Heart right ventricle (tissue), 16 donors: ENCODE measurements at regions not wholly inside any gene's neighbourhood (a gene's known extent, or its start where the extent isn't known, plus 50 kb on each side); places are given as distances from the start of the nearest gene placed in this dataset.

Experiments used
- ATAC-seq, 8 donors: fragments of 200-7000 bp; cut with Tn5 transposase; one replicate each; pipeline ENCODE4 v1.9.1; 2020; ENCODE audit warnings: mild to moderate bottlenecking in 8 of 8, moderate library complexity in 8 of 8, moderate number of reproducible peaks in 1 of 8
- DNase-seq, 2 donors: peaks; one replicate each; pipeline ENCODE4 v3.0.0-alpha.2; 2020
- H3K27ac ChIP-seq, 10 donors: fragments of 200-600 bp; sonication (generic) in 2 of 10; one replicate each; pipeline versions ENCODE4 v1.5.0 to v1.8.0; 2020 to 2022; ENCODE audit warnings: mild to moderate bottlenecking in 3 of 10
- H3K27me3 ChIP-seq, 7 donors: fragments of 200-600 bp; one replicate each; pipeline ENCODE4 v1.8.0; 2021 to 2022; ENCODE audit warnings: mild to moderate bottlenecking in 2 of 7
- H3K36me3 ChIP-seq, 9 donors: fragments of 200-600 bp; sonication (generic) in 1 of 9; one replicate each; pipeline versions ENCODE4 v1.5.0 to v1.8.0; 2020 to 2022; ENCODE audit warnings: mild to moderate bottlenecking in 2 of 9
- H3K4me1 ChIP-seq, 9 donors: fragments of 200-600 bp; sonication (generic) in 1 of 9; one replicate each; pipeline versions ENCODE4 v1.5.0 to v1.8.0; 2020 to 2022; ENCODE audit warnings: mild to moderate bottlenecking in 4 of 9
- H3K4me3 ChIP-seq, 10 donors: fragments of 200-600 bp; sonication (generic) in 2 of 10; one replicate each; pipeline versions ENCODE4 v1.5.0 to v1.8.0; 2020 to 2022; ENCODE audit warnings: mild to moderate bottlenecking in 7 of 10, moderate library complexity in 2 of 10
- H3K9me3 ChIP-seq, 11 donors: fragments of 200-600 bp in 10 of 11; sonication (generic) in 2 of 11; one replicate each; pipeline versions ENCODE4 v1.5.0 to v1.8.0; 2013 to 2022; ENCODE audit warnings: mild to moderate bottlenecking in 2 of 11, control low read depth in 1 of 11, moderate library complexity in 1 of 11
- CTCF ChIP-seq, 9 donors: fragments of 200-600 bp; sonication (generic) in 2 of 9; IDR thresholded peaks; one replicate each; pipeline versions ENCODE4 v1.5.0 to v1.8.0; 2021 to 2022; ENCODE audit warnings: antibody characterized with exemption in 9 of 9, mild to moderate bottlenecking in 5 of 9, moderate library complexity in 1 of 9
- WGBS, 2 donors: extraction: QIAGEN DNeasy Blood & Tissue Kit; methylation state at CpG; one replicate each; pipeline ENCODE4 v1.1.7; 2013; ENCODE audit warnings: inconsistent platforms in 1 of 2; 5-methylcytosine and 5-hydroxymethylcytosine counted together
- intact Hi-C, 10 donors: fragments of 100-400 bp; cut with DNase I; formaldehyde crosslinking; loops; one replicate each; pipeline versions ENCODE4 v1.11.1 to v1.14.2; 2022
- donor health status: Arrhythmogenic right ventricular cardiomyopathy.
- donor health status: ischemic (EF 13 %, LVEDD 7.1; RV severe dilation, severe dysfunction).
- donor health status: healthy with polysubstance abuse.
- donor health status: DM: no; HTN: yes; CAD: no.
- donor health status: DM: no; HTN: no; CAD: no.
- donor health status: ischemic (EF 25% LVEDD 6.9; RV normal size, moderate dysfunction).
- donor health status: ischemic (EF 25% LVEDD 5.7; RV mildly dilated, moderate dysfunction).
- donor health status: healthy.
- donor health status: DM: yes; HTN: yes; CAD: no.
- donor health status: Ischemic cardiomyopathy.
- donor health status: ischemic (EF 35%, LVEDD 5.7; RV mildly dilated, moderate dysfunction).
- donor health status: nonischemic (EF 11% LVEDD 7.7; RV severe dilation, severe dysfunction).
- donor health status: DM: yes; HTN: yes; CAD: no.
- donor health status: PGD.
- donor health status: ischemic (EF 29% LVEDD 5.4; RV normal size, mild dysfunction).
- donor health status: nonischemic (EF 23%, LVEDD 6.1; RV moderate dilation, normal function).

- H3K4me1 ChIP-seq, result peaks cover 0 to 7% (median 0%) of the 10 kb centered on the region in 9 donors
- ATAC-seq, result peak in 4 of 8 donors; percentile 15 to 39 (median 36)
- peaks cover 0 to 6% (median 0%) of the 10 kb centered on the region in 11 donors for H3K9me3 ChIP-seq
- H3K27me3 ChIP-seq, result no peaks in the 10 kb centered on the region
- H3K4me3 ChIP-seq, result no peak overlapping the region
- intact Hi-C loops, result no loop called here
- no peak for TF ChIP-seq CTCF (IDR thresholded peaks at IDR 0.05)
- peak; percentile 19 to 38 for DNase-seq
- H3K36me3 ChIP-seq, result no peaks in the 10 kb centered on the region
- H3K27ac ChIP-seq, result no peak overlapping the region
- WGBS, 2 donors, result 69 to 74% methylated on average over 1 of the region's 1 CpG
Observed at GRCh38 chr4:62324215-62324614, 1124.1 kb downstream of the ADGRL3 start.

- intact Hi-C loops, result no loop called here
Observed at GRCh38 chr4:62320612-62321011, 1120.5 kb downstream of the ADGRL3 start.

GRCh38 chr4:62302710-62303109 lies 1102.6 kb downstream of the ADGRL3 start:
- ATAC-seq, result no peak
- H3K4me3 ChIP-seq, result no peak overlapping the region
- 67 to 84% methylated on average over 1 of the region's 1 CpG for WGBS, 2 donors
- no peak overlapping the region for H3K27ac ChIP-seq
- DNase-seq, result no peak
- no peak for TF ChIP-seq CTCF (IDR thresholded peaks at IDR 0.05)
- H3K9me3 ChIP-seq, result peaks cover 0 to 47% (median 8%) of the 10 kb centered on the region in 11 donors
- no peaks in the 10 kb centered on the region for H3K27me3 ChIP-seq
- intact Hi-C loops, result no loop called here
- no peaks in the 10 kb centered on the region for H3K36me3 ChIP-seq
- no peaks in the 10 kb centered on the region for H3K4me1 ChIP-seq

More at GRCh38 chr4:62320612-62321011, 1120.5 kb downstream of the ADGRL3 start:
- ATAC-seq, result no peak
- peaks cover 0 to 36% (median 11%) of the 10 kb centered on the region in 11 donors for H3K9me3 ChIP-seq
- peaks cover 0 to 7% (median 0%) of the 10 kb centered on the region in 9 donors for H3K4me1 ChIP-seq
- no peak overlapping the region for H3K4me3 ChIP-seq
- H3K36me3 ChIP-seq, result no peaks in the 10 kb centered on the region
- WGBS, 2 donors, result 96 to 97% methylated on average over 7 of the region's 7 CpGs
- H3K27me3 ChIP-seq, result no peaks in the 10 kb centered on the region
- no peak for TF ChIP-seq CTCF (IDR thresholded peaks at IDR 0.05)
- DNase-seq, result no peak
- no peak overlapping the region for H3K27ac ChIP-seq

- Histone ChIP-seq H3K9me3 (peaks cover 0 to 35% (median 0%) of the 10 kb centered on the region in 11 donors), H3K4me3 (no peak overlapping the region), H3K36me3 (no peaks in the 10 kb centered on the region), H3K27me3 (no peaks in the 10 kb centered on the region), H3K27ac (no peak overlapping the region), H3K4me1 (no peaks in the 10 kb centered on the region)
- DNase-seq (no peak), ATAC-seq (no peak)
- intact Hi-C loops, result no loop called here
- WGBS, 2 donors, result 63 to 72% methylated on average over 3 of the region's 3 CpGs
- no peak for TF ChIP-seq CTCF (IDR thresholded peaks at IDR 0.05)
Observed at GRCh38 chr4:62301500-62301899, 1101.4 kb downstream of the ADGRL3 start.
